Sciatic nerve (tissue), 2 donors: ENCODE measurements at regions not wholly inside any gene's neighbourhood (a gene's known extent, or its start where the extent isn't known, plus 50 kb on each side); places are given as distances from the start of the nearest gene placed in this dataset.

Source experiments
- ATAC-seq: fragments of 200-7000 bp; cut with Tn5 transposase; one replicate; pipeline ENCODE4 v1.9.1; 2020; ENCODE audit warnings: mild to moderate bottlenecking, moderate library complexity
- DNase-seq: peaks from one replicate; pipeline ENCODE4 v3.0.0-alpha.2; 2020; ENCODE audit warnings: low spot score
- intact Hi-C: fragments of 100-400 bp; cut with DNase I; formaldehyde crosslinking; loops from one replicate; pipeline ENCODE4 v1.14.2; 2022
- donor health status: DM: no; HTN: no; CAD: no.
- donor health status: DM: no; HTN: no; CAD: no.

- peak; percentile 66 for DNase-seq
- peak; percentile 97 for ATAC-seq
- intact Hi-C loops = no loop called here
Observed at GRCh38 chr19:29098863-29099481, 114.0 kb downstream of the UQCRFS1 start.

DNA sequence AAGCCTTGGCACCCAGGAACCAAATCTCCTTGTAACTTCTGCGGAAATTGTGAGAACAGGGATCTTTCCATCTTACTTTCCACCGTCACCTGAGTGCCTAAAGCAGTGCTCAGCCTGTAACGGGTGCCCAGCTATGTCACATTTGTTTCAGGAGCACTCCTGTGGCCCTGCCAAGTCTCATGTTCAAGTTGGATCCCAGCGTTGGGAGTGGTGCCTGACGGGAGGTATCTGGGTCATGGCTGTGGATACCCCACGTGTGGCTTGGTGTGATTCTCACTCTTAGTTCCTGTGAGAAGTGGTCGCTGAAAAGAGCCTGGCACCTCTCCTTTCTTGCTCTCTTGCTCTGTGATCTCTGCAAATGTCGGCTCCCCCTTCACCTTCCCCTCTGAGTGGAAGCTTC lies 114.9 kb downstream of the UQCRFS1 start:
- ATAC-seq (no peak), DNase-seq (no peak)
- intact Hi-C loops = no loop called here

DNA sequence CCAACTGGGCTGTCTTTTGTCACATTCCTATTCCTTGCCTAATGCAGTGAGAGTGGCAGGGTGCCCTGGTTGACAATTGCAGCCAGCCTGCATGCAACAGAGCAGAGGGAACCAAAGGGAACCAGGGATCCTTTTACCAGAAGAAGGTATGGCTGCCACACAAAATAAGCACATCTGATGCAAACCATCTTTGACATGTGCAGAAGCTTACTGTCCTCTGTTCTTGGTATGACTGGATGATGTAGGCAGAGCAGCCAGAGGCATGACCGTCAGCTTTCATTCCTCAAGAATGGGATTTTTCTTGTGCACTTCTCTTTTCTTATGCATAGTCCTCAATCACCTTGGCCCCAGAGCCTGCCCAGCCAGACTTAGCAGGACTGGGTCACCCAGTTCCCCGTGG lies 116.1 kb downstream of the UQCRFS1 start:
- intact Hi-C loops = no loop called here
- ATAC-seq (no peak), DNase-seq (no peak)

DNA sequence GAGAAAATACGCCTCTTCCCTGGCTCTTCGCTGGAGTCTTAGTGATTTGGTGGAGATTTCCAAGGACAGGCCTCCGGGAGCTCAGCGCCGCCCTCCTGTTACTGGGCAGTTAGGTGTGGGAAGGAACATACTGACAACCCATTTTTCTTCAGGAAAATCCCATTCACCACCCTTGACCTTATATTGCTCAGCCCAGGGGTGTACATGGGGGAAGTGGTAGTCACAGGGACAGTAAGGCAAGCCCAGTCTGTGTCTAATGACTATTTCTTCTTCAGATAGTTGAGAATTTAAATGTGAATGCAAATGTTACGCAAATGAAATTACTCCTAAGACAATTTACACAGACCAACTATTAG lies 119.4 kb downstream of the UQCRFS1 start:
- intact Hi-C loops = no loop called here
- DNase-seq (no peak), ATAC-seq (no peak)

DNA sequence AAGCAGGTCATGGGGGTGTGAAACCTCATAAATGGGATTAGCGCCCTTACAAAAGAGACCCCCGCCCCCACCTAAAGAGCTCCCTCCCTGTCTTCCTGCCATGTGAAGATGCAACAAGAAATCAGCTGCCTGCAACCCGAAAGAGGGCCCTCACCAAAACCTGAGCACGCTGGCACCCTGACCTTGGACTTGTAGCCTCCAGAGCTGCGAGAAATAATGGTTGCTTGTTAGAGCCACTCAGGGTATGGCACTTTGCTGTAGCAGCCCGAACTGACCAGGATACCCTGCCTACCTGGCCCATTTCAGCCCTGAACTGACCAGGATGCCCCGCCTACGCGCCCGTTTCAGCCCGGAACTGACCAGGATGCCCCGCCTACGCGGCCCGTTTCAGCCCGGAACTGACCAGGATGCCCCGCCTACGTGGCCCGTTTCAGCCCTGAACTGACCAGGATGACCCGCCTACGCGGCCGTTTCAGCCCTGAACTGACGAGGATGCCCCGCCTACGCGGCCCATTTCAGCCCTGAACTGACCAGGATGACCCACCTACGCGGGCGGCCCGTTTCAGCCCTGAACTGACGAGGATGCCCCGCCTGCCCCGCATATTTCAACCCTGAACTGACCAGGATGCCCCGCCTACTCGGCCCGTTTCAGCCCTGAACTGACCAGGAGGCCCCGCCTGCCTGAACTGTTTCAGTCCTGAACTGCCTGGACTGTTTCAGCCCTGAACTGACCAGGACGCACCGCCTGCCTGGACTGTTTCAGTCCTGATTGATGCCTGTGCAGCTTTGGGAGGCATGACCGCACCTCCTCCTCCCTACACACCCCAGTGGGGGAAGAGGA lies 120.0 kb downstream of the UQCRFS1 start:
- peak; percentile 71 for ATAC-seq
- DNase-seq = no peak
- intact Hi-C loops = no loop called here

GRCh38 chr19:29090783-29091526 lies 122.0 kb downstream of the UQCRFS1 start:
- intact Hi-C loops = no loop called here
- DNase-seq = no peak
- no peak for ATAC-seq

GRCh38 chr19:29089315-29089870 lies 123.6 kb downstream of the UQCRFS1 start:
- ATAC-seq (no peak), DNase-seq (no peak)
- intact Hi-C loops = no loop called here

DNA sequence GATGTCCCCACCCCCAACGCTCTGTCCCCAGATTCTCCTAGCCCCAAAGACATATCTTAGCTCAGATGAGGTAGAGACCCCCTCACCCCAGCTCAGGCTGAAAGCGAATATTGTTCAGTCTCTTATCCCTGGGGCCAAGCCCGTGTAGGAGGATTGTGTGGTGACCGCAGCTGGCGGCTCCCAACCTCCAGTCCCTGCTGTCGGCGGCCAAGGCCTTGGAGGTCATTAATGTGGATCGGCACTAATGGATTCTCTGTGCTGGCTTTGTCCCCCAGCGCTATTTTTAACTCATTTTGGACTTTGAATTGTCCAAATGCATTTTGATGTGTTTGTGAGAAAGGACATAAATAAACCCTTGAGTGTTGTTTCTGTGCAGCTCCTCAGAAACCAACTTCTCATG lies 124.2 kb downstream of the UQCRFS1 start:
- intact Hi-C loops = no loop called here
- ATAC-seq (no peak), DNase-seq (no peak)

DNA sequence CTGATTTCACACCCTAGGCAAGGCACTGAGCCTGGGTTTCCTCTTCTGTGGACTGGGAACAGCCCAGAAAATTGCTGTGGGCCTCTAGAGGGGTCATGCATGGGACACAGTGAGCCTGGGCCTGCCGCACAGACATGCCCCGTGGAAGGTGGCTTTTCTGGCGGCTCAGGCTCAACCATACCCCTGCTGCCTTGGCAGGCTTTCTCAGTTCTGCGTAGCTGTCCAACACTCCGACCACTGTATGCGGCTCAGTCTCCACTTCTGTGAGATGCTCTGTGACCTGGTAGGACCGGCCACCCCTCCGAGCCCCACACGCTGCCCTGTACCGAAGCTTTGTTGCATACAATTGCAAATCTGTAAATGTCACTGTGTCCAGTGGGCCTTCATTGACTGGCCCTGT lies 126.3 kb downstream of the UQCRFS1 start:
- intact Hi-C loops = no loop called here
- ATAC-seq = no peak

DNA sequence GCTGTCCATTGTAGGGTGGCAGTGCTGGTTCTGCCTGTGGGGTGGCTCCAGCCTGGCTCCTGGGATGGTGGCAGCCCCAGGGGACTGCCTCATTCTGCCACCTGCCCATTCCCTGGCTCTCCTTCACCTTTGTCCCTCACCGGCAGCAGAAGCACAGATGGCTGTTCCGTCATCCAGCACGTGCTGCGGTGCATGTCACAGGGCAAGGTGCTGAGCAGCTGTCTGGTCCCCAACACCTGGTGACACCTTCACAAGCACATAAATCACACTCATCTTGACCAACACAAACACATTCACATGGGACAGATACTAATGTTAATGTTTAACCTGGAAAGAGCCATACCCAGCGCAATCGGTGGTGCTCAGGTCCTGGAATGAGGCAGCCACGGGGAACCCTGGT lies 126.8 kb downstream of the UQCRFS1 start:
- no peak for DNase-seq
- intact Hi-C loops = no loop called here
- no peak for ATAC-seq

More for the DNA sequence above, 126.3 kb downstream of the UQCRFS1 start:
- DNase-seq = no peak

DNA sequence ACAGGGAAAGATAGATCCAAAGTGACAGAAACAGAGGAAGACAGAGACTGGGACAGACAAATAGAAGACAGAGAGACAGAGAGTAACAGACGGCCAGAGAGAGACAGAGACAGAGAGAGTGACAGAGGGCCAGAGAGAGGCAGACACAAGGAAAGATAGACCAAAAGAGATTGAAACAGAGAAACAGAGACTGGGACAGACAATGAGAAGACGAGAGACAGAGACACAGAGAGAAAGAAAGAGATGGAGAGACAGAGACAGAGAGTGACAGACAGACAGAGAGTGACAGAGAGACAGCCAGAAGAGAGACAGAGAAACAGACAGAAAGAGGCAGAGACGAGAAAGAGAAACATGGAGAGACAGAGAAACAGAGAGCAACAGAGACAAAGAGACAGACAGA lies 127.3 kb downstream of the UQCRFS1 start:
- DNase-seq = no peak
- intact Hi-C loops = no loop called here
- no peak for ATAC-seq

DNA sequence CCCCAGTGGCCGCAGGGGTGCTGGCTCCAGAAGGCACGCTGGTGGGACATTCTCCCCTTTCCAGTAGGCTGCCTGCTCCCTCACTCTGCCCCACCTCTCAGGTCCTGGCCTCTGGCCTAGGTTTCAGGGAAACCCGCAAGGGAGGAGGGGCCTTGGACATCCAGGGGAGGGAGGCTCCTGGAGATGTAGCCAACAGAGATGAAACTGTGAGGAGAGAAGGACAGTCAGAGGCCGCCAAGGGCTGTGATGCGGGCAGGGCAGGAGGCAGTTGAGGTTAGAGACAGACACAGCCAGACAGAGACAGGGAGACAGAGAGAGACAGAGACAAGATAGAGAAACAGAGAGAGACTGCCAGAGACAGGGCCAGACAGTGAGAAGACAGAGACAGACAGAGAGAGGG lies 127.7 kb downstream of the UQCRFS1 start:
- intact Hi-C loops = no loop called here
- DNase-seq (no peak), ATAC-seq (no peak)

- intact Hi-C loops = no loop called here
- ATAC-seq (no peak), DNase-seq (no peak)
Observed at GRCh38 chr19:29084266-29084665, 128.7 kb downstream of the UQCRFS1 start.

DNA sequence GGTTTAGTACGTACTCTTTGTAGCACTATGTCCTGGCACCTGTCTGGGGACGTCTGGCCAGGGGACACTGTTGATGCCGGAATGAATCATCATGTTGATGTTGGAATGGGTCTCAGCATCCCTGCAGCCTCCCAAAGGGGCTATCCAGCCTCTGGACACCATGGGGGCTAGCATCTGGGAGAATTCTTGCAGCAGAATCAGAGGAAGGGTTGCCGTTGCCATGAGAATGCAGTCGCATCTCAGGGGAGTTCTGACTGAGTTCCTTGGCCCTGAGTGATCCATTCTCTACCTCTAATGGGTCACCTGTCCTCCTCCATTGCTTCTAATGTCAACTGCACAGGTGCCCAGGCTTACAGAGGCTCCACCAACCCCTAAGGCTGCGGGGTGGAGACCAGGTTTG lies 129.1 kb downstream of the UQCRFS1 start:
- intact Hi-C loops = no loop called here
- no peak for DNase-seq

GRCh38 chr19:29079356-29080032 lies 133.5 kb downstream of the UQCRFS1 start:
- DNase-seq (no peak), ATAC-seq (no peak)
- intact Hi-C loops = no loop called here

More for the DNA sequence above, 129.1 kb downstream of the UQCRFS1 start:
- ATAC-seq = no peak

DNA sequence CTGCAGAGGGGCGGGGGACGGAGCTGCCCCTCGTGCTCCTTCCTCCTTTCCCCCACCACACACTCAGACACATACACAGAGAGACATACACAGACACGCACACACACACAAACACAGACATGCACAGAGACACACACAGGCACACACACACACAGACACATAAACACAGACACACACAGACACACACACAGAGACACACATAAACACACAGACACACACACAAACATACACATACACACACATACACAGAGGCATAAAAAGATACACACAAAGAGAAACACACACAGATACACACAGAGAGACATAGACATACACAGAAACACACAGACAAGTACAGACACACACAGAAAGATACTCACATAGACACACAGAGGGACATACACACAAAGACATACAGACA lies 136.0 kb downstream of the UQCRFS1 start:
- DNase-seq = no peak
- ATAC-seq = no peak
- intact Hi-C loops = no loop called here

- intact Hi-C loops = no loop called here
- no peak for DNase-seq
- no peak for ATAC-seq
Observed at GRCh38 chr19:29076161-29076560, 136.8 kb downstream of the UQCRFS1 start.

DNA sequence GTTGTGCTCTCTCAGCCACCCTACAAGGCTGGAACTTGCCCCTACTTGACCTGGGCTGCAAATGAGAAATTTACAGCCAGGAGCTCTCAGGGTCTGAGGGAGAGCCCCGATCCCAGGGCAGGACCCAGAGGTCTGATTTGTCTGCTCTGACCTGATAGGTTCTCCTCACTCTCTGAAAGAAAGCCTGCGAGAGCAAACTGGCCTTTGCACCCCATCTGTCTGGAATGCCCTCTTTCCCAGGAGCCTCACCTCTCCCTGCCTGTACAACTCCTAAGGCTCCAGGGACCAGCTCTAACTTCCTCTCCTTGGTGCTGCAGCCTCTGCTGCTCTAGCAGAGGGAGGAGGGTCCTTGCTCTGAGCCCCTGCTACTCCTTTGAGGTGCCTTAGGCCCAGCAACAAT lies 137.8 kb downstream of the UQCRFS1 start:
- DNase-seq = no peak
- intact Hi-C loops = no loop called here
- no peak for ATAC-seq

GRCh38 chr19:29074579-29074978 lies 138.4 kb downstream of the UQCRFS1 start:
- no peak for DNase-seq
- intact Hi-C loops = no loop called here
- no peak for ATAC-seq
